Neuronal stem cell (in vitro differentiated cells): ENCODE measurements at regions not wholly inside any gene's neighbourhood (a gene's known extent, or its start where the extent isn't known, plus 50 kb on each side); places are given as distances from the start of the nearest gene placed in this dataset.
"Not testable (repeated sequence)": the region's sequence is repeated elsewhere in the genome, so short reads cannot be mapped to it uniquely, and the experiment has no call there.

Experiments used
- DNase-seq: peaks from one replicate; pipeline ENCODE4 v3.0.0-alpha.2; 2013; ENCODE audit warnings: low spot score
- H2AFZ ChIP-seq: one replicate; pipeline ENCODE4 v1.6.1; 2013; ENCODE audit warnings: mild to moderate bottlenecking, low read length, inconsistent platforms
- H2AK5ac ChIP-seq: 2 replicates; pipeline ENCODE4 v1.6.1; 2013; ENCODE audit warnings: low read depth, mild to moderate bottlenecking, inconsistent platforms, low read length, moderate library complexity, mixed read lengths
- H2BK120ac ChIP-seq: 2 replicates; pipeline ENCODE4 v1.6.1; 2013; ENCODE audit warnings: low read depth, mild to moderate bottlenecking, inconsistent platforms, low read length, moderate library complexity, mixed read lengths
- H2BK12ac ChIP-seq: one replicate; pipeline ENCODE4 v1.6.1; 2013; ENCODE audit warnings: low read length, inconsistent platforms
- H2BK15ac ChIP-seq: 2 replicates; pipeline ENCODE4 v1.6.1; 2013; ENCODE audit warnings: mild to moderate bottlenecking, low read length, inconsistent platforms, mixed read lengths
- H2BK5ac ChIP-seq: one replicate; pipeline ENCODE4 v1.6.1; 2013; ENCODE audit warnings: inconsistent platforms, mild to moderate bottlenecking, low read length, moderate library complexity
- H3K14ac ChIP-seq: one replicate; pipeline ENCODE4 v1.6.1; 2013; ENCODE audit warnings: low read length, inconsistent platforms
- H3K18ac ChIP-seq: 2 replicates; pipeline ENCODE4 v1.6.1; 2013; ENCODE audit warnings: low read length, inconsistent platforms
- H3K23ac ChIP-seq: 2 replicates; pipeline ENCODE4 v1.6.1; 2013; ENCODE audit warnings: low read depth, mild to moderate bottlenecking, mixed read lengths, low read length, inconsistent platforms; ENCODE audit not compliant: poor library complexity
- H3K27ac ChIP-seq: replicated peaks from 3 replicates; pipeline ENCODE4 v1.5.1; 2013; ENCODE audit warnings: low read length, inconsistent platforms
- H3K27me3 ChIP-seq, 3 experiments: 2 replicates each; pipeline ENCODE4 v1.6.1; 2013; ENCODE audit warnings: low read length in 3 of 3, mild to moderate bottlenecking in 2 of 3, inconsistent platforms in 1 of 3, low read depth in 1 of 3, mixed read lengths in 1 of 3, moderate library complexity in 1 of 3; ENCODE audit not compliant: control insufficient read depth in 3 of 3, insufficient read depth in 3 of 3
- H3K36me3 ChIP-seq, 2 donors: replicated peaks in 1 of 2; 2 replicates each; pipeline ENCODE4 v1.6.1; 2013; ENCODE audit warnings: low read length in 2 of 2; ENCODE audit not compliant: control insufficient read depth in 2 of 2, insufficient read depth in 2 of 2
- H3K4ac ChIP-seq: 2 replicates; pipeline ENCODE4 v1.6.1; 2013; ENCODE audit warnings: inconsistent platforms, mild to moderate bottlenecking, low read length, moderate library complexity
- H3K4me1 ChIP-seq, 2 donors: 1 replicate in 1 of 2; 2 replicates in 1 of 2; pipeline ENCODE4 v1.6.1; 2013; ENCODE audit warnings: low read length in 2 of 2, low read depth in 1 of 2; ENCODE audit not compliant: control insufficient read depth in 2 of 2, insufficient read depth in 1 of 2
- H3K4me2 ChIP-seq: one replicate; pipeline ENCODE4 v1.6.1; 2013; ENCODE audit warnings: mild to moderate bottlenecking, low read length, inconsistent platforms; ENCODE audit not compliant: insufficient read depth, poor library complexity, severe bottlenecking
- H3K4me3 ChIP-seq, 2 donors: 2 replicates each; pipeline ENCODE4 v1.5.1; 2013; ENCODE audit warnings: low read length in 2 of 2, mild to moderate bottlenecking in 2 of 2, inconsistent platforms in 1 of 2, moderate library complexity in 1 of 2
- H3K79me1 ChIP-seq: one replicate; pipeline ENCODE4 v1.6.1; 2013; ENCODE audit warnings: low read depth, mild to moderate bottlenecking, inconsistent platforms, low read length, moderate library complexity
- H3K9ac ChIP-seq: one replicate; pipeline ENCODE4 v1.6.1; 2013; ENCODE audit warnings: mild to moderate bottlenecking, low read depth, low read length, inconsistent platforms; ENCODE audit not compliant: poor library complexity
- H3K9me3 ChIP-seq, 2 donors: replicated peaks in 1 of 2; 2 replicates each; pipeline versions ENCODE3 to v1.6.1; 2013; ENCODE audit warnings: low read length in 2 of 2, mild to moderate bottlenecking in 2 of 2, inconsistent platforms in 1 of 2, low read depth in 1 of 2, mixed read lengths in 1 of 2, moderate library complexity in 1 of 2; ENCODE audit not compliant: control insufficient read depth in 2 of 2, insufficient read depth in 1 of 2
- H4K8ac ChIP-seq: one replicate; pipeline ENCODE4 v1.6.1; 2013; ENCODE audit warnings: low read depth, mild to moderate bottlenecking, inconsistent platforms, low read length, moderate library complexity
- H4K91ac ChIP-seq: one replicate; pipeline ENCODE4 v1.6.1; 2013; ENCODE audit warnings: low read length, low read depth, mild to moderate bottlenecking, inconsistent platforms; ENCODE audit not compliant: poor library complexity
- WGBS, 2 donors: extraction: QIAGEN DNeasy Blood & Tissue Kit; methylation state at CpG; one replicate each; pipeline ENCODE4 v1.1.7; 2013; ENCODE audit warnings: missing lambda C conversion rate in 2 of 2, mixed read lengths in 1 of 2; ENCODE audit not compliant: insufficient read length in 2 of 2, insufficient replicate concordance in 1 of 2; ENCODE audit errors: extremely low coverage in 2 of 2; 5-methylcytosine and 5-hydroxymethylcytosine counted together

DNA sequence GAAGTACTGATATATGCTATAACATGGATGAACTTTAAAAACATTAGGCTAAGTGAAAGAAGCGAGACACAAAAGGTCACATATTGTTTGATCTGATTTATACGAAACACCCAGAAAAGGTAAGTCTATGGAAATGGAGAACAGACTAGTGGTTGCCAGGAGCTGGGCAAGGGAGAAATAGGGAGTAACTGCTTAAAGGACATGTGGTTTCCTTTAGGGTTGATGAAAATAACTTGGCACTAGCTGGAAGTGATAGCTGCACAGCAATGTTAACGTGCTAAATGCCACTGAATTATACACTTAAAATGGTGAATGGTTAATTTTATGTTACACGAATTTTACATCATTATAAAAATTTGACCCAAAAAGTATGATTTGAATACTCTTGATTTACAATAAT lies 147.7 kb downstream of the SPATA31A1 start:
- whole genome bisulfite sequencing, 2 donors = no CpG with 5 or more reads among the region's 4 CpGs
- H3K36me3 ChIP-seq, H3K79me1 ChIP-seq, H3K4ac ChIP-seq, H3K14ac ChIP-seq, H2BK15ac ChIP-seq, H3K18ac ChIP-seq, H3K4me1 ChIP-seq, H3K4me2 ChIP-seq, H2AK5ac ChIP-seq, H3K27ac ChIP-seq, H3K9me3 ChIP-seq, H3K23ac ChIP-seq, DNase-seq, H2BK5ac ChIP-seq, H2AFZ ChIP-seq, H2BK120ac ChIP-seq, H3K9ac ChIP-seq, H2BK12ac ChIP-seq, H4K8ac ChIP-seq, H4K91ac ChIP-seq, H3K27me3 ChIP-seq, H3K4me3 ChIP-seq: not testable (repeated sequence)

GRCh38 chr9:39527387-39528029 lies 172.0 kb downstream of the SPATA31A1 start:
- not testable (repeated sequence) for H4K91ac ChIP-seq, H3K4ac ChIP-seq
- no CpG with 5 or more reads among the region's 9 CpGs for WGBS, 2 donors

DNA sequence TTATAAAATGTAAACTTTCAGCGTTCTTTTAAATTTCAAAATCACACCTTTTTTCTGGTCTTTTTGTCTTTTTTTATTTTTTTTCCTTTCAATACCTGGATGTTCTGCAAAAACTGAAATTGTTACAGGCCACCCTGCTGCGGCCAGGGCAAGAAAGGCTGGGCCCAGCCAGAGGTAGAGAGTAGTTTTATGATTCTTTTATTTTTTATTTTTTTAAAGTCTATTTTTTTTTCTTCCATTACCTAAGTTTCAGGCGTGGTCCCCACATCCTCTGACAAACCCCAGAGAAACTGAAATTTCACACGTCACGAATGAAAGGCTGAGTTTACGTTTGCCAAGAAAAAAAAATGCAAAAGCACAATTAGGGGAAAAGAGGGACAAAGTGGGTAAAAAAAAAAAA lies 177.1 kb downstream of the SPATA31A1 start:
- H3K79me1 ChIP-seq, H3K27me3 ChIP-seq, H3K4me3 ChIP-seq, H3K18ac ChIP-seq, H4K91ac ChIP-seq, H2BK120ac ChIP-seq, H2AFZ ChIP-seq, H2BK12ac ChIP-seq, H3K36me3 ChIP-seq, H3K4ac ChIP-seq, H3K9me3 ChIP-seq, H4K8ac ChIP-seq, H3K27ac ChIP-seq, H3K4me2 ChIP-seq, DNase-seq, H2BK15ac ChIP-seq, H2BK5ac ChIP-seq, H2AK5ac ChIP-seq, H3K9ac ChIP-seq, H3K23ac ChIP-seq, H3K4me1 ChIP-seq, H3K14ac ChIP-seq: not testable (repeated sequence)
- no CpG with 5 or more reads among the region's 6 CpGs for WGBS, 2 donors

More at GRCh38 chr9:39527387-39528029, 172.0 kb downstream of the SPATA31A1 start:
- not testable (repeated sequence) for H3K4me3 ChIP-seq, H3K4me2 ChIP-seq, H3K79me1 ChIP-seq, H4K8ac ChIP-seq, H3K36me3 ChIP-seq, H3K9ac ChIP-seq, H3K18ac ChIP-seq, H2AK5ac ChIP-seq, H3K23ac ChIP-seq, H2BK15ac ChIP-seq, H3K14ac ChIP-seq, H3K27ac ChIP-seq, H2BK5ac ChIP-seq, H2BK120ac ChIP-seq, H2BK12ac ChIP-seq, DNase-seq, H3K9me3 ChIP-seq, H3K4me1 ChIP-seq, H2AFZ ChIP-seq, H3K27me3 ChIP-seq

DNA sequence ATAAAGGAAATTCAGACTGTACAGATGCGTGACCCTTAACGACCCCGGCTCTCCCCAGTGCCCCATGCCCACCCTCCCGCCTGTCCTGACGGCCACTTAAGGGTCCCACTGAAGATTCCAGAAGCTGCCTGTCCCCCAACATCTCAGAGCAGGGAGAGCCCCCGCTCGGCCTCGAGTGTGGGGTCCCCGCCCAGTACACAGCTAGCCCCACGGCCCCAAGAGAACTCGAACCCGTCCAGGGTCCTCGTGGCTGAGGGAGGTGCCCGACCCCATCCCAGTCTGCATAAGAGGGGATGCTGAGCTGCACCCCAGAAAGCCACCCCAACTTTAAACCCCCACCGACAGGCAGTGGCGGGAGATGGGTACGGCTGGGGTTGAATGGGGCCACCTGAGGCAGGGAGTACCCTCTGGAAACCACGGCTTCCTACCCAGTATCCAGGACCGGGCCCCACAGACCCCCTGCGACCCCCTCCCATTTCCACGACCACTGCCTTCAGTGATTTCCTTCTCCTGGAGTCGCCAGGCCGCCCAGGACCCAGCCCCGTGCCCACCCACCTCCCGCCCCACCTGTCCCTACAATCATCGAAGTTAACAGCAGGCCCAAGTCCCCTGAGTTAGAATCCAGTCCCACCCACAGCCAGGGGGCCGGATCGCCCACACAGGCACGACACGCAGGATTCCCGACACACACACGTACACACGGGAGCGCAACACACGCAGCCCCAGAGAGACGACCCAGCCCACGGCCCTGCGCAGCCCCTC lies 177.7 kb downstream of the SPATA31A1 start:
- H3K36me3 ChIP-seq, H3K4ac ChIP-seq, H2AFZ ChIP-seq, H3K18ac ChIP-seq, H3K9ac ChIP-seq, H3K79me1 ChIP-seq, H3K14ac ChIP-seq, H2AK5ac ChIP-seq, H3K9me3 ChIP-seq, H3K27me3 ChIP-seq, H4K91ac ChIP-seq, H4K8ac ChIP-seq, H3K4me2 ChIP-seq, H2BK15ac ChIP-seq, H3K4me1 ChIP-seq, H3K4me3 ChIP-seq, H2BK12ac ChIP-seq, DNase-seq, H3K27ac ChIP-seq, H3K23ac ChIP-seq, H2BK120ac ChIP-seq, H2BK5ac ChIP-seq: not testable (repeated sequence)
- no CpG with 5 or more reads among the region's 38 CpGs for WGBS, 2 donors
